Keratinocyte (primary cell): ENCODE measurements at regions not wholly inside any gene's neighbourhood (a gene's known extent, or its start where the extent isn't known, plus 50 kb on each side); places are given as distances from the start of the nearest gene placed in this dataset.

Experiments used
- CTCF ChIP-seq, 3 experiments: IDR thresholded peaks in 1 of 3; conservative IDR thresholded peaks in 1 of 3; optimal IDR thresholded peaks in 1 of 3; 2 replicates in 2 of 3; 3 replicates in 1 of 3; pipeline versions ENCODE3 to v1.5.1; 2011; ENCODE audit warnings: low read length in 3 of 3, mild to moderate bottlenecking in 3 of 3, moderate library complexity in 2 of 3, control low read depth in 1 of 3, inconsistent platforms in 1 of 3; ENCODE audit not compliant: insufficient read depth in 2 of 3; ENCODE audit errors: extremely low read depth in 1 of 3
- EZH2 ChIP-seq: IDR thresholded peaks from one replicate; pipeline ENCODE4 v1.6.1; 2012; ENCODE audit warnings: inconsistent platforms, mild to moderate bottlenecking, low read length, moderate library complexity

GRCh38 chr11:37483761-37484160 lies 885.7 kb upstream of the RAG2 start:
- no peak for TF ChIP-seq CTCF (optimal IDR thresholded peaks at IDR 0.05 in 1 of 3, IDR thresholded peaks at IDR 0.05 in 1 of 3, conservative IDR thresholded peaks at IDR 0.05 in 1 of 3; ENCODE audit: extremely low read depth in 1 of 3, insufficient read depth in 2 of 3, low read length in 3 of 3)
- no peak for TF ChIP-seq EZH2
